Activated CD4-positive, alpha-beta T cell treated with anti-CD3 and anti-CD28 coated beads, Interleukin-2, amount 50 U/mL, for 24 hours (primary cell): ENCODE measurements at regions not wholly inside any gene's neighbourhood (a gene's known extent, or its start where the extent isn't known, plus 50 kb on each side); places are given as distances from the start of the nearest gene placed in this dataset.

Experiments
- DNase-seq, 2 donors: peaks; one replicate each; pipeline ENCODE4 v3.0.0-alpha.2; 2020; ENCODE audit warnings: low read depth in 1 of 2, low spot score in 1 of 2

DNA sequence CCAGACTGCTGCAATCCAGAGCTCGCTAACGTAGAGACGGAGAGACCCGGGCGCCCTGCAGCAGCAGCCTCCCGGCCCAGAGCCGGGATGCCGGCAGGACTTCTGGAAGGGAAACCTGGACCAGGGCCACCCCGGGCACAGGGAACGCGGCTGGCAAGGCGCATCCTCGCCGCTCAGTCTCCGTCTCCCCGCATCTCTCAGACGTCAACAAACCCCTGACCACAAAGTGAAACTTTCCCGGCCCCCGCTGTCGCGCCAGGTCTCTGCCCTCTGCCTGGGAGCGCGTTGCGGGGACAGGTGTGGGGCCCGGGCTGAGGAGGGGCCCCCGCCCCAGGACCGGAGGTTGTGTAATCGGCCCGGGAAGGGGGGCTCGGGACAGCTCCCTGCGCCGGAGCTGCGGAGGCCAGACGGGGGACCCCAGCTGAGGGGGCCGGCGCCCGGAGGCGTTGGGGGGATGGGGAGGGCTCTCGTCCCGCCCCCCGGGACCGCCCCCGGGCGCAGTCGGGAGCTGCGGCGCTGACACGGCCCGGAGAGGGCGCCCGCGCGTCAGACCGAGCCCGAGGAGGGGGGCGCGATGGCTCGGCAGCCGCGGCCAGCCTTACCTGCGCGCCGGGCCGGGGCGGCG lies 116.6 kb upstream of the HIVEP3 start:
- peak in 1 of 2 donors; percentile 10 for DNase-seq

DNA sequence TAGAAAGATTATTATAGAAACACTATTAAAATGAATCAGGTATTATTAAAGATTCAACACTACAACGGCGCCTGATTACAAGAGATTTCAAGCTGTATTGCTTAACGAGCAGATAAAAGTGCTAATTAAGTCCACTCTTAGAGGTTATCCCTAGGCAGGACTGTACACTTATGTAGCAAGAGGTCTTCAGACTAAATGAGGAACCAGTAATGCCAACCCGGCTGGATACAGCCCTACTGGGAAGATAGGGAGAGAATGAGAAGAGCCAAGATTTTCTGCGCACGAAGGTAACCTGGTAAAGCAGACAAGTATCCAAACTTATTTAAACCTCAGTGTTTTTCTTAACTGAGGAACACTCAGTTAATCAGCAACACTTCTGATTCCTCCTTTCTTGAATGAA lies 115.7 kb upstream of the HIVEP3 start:
- DNase-seq, result no peak

DNA sequence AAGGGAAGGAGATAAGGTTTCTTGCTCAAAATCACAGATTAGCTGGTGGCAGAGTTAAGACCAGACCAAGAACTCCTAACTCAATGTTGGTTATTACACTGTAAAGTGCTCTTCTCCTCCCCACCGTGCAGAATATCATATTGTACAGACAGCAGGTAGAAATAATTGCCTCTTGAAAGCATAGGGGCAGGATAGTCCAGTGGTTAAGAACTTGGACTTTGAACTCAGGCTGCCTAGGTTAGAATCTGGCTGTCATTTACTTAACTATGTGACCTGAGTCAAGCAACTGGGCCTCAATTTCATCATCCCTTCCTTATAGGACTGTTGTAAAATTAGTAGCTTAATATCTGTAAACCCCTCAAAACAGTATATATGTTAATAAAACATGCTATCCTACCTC lies 114.9 kb upstream of the HIVEP3 start:
- no peak for DNase-seq

DNA sequence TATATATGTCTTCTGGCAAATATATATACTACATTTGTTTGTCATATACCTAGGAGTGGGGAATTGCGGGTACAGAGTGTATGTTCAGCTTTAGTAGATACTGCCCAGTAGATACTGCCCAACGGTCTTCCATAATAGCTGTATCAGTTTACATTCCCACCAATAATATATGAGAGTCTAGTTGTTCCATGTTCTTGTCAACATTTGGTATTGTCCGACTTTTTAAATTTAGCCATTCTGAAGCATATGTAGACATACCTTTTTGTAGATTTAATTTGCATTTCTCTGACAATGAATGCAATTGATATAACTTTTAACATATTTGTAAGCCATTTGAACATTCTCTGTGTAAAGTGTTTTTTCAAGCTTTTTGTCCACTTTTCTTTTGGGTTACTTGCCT lies 99.0 kb upstream of the HIVEP3 start:
- DNase-seq, result no peak

DNA sequence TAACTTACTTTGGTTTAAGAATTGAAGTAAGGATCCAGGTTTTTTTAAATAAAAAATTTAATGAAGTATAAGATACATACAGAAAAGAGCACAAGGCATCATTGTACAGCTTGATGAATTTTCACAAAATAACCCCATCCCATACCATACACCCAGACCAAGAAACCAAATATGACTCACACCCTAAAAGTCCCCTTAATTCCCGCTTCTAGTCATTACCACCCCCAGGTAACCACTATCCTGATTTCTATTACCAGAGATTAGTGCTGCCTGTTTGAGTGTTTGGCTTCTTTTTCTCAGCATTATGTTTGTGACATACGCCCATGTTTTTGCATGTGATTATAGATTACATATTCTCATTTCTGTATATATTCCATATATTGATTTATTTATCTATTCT lies 98.5 kb upstream of the HIVEP3 start:
- peak in 1 of 2 donors; percentile 17 for DNase-seq

DNA sequence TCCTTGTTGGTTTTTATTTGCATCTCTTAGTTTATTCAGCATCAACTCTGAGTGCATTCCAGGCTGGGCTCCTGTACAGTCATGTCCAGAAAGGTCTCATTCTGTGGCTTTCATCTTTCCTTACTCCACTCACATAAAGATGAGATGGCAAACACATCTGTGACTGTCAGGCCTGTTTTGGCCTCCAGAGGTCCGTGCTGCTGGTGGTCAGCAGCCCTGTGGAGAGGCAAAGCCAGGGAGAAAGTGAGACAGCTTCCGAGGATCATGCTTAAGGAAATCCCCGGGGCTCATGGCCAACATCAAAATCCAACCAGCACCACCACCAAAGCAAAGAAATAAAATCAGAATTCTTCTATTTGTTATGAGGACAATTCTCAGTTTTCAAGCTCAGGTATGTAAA lies 96.1 kb upstream of the HIVEP3 start:
- no peak for DNase-seq

DNA sequence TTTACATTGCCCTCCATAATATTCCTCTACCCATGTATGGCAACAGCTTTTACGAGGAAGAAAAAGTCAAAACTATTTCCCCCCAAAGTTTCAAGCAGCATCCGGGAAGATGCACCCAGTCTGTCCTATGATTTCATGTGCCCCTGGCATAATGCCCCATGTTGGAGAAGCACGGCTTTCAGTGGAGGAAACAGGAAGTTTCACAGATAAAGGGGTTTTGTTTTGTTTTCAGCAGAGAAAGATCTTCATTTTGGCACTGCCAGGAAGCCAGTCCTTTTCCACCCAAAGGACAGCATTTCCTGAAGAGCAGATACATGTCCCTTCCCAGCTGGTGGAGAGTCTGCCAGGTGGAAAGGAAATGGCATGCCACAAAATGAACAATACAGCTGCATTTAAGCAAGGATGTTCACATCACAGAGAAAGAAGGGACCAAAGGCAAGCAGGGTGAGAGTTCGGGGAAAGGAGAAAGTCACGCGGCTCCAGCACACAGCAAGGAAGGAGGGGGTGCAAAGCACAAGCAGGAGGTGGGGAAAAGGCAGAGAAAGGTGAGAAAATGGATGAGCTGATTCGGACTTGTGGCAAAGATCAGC lies 95.3 kb upstream of the HIVEP3 start:
- no peak for DNase-seq

DNA sequence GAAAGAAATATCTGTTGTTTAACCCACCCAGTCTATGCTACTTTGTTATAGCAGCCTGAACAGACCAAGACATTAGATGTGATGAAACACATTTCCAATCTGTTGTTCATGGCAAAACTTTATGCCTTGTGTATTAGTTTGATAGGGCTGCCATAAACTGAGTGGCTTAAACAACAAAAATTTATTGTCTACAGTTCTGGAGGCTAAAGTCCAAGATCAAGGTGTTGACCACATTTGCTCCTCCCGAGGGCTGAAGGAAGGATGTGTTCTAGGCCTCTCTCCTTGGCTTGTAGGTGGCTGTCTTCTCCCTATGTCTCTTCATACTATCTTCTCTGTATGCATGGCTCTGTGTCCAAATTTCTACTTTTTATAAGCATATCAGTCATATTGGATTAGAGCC lies 94.1 kb upstream of the HIVEP3 start:
- no peak for DNase-seq

DNA sequence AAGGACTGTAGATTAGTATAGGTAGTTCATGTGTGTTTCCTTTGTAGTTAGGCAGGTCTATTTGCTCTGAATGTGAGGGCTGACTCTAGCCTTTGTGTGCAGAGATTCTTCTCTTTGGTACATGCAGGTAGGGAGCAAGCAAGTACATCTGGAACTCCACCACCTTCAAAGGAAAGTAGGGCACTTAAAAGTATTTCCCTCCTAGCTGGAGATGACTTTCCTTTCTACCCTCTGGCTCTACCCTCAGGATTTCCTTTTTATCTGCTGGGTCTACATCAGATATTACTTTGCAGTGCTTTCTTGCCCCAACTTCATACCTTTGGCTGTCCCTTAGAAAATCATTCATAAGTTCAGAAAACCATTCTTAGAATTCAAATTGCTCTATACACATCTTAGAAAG lies 91.7 kb upstream of the HIVEP3 start:
- DNase-seq, result no peak

DNA sequence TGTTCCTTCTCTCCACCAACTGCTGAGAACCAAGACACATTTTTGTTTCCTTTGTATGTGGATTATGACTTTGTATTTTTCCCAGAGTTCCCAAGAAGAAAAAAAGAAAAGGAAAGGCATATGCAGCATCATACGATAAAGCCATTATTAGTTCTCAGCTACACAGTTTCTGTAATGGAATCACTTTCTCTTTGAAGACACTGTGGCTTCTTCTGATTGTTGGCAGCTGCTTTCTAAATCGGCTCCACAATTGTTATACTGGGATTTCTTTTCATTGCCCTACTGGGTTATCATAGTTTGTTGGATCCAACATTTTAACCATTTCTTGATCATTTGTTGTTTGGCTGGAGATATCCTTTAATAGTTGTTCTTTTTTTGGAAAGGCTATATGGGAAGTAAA lies 89.5 kb upstream of the HIVEP3 start:
- DNase-seq, result no peak

DNA sequence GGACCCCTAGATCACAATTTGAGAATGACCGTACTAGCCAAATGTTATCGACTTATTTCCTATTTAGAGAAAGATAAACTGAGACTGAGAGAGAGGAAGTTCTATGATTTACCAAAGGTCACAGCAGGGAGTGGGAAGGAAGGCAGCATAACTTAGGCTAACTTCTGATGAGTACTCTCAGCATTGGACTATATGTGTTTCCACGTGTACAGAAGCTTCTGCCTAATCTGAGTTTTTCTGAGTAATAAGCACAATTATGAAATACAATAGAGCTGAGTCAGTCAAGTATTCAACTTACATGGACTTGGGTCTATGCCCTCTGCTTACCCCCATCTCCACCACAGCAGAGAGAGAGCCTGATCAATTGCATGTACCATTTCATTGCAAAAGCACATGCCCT lies 88.1 kb upstream of the HIVEP3 start:
- DNase-seq, result no peak

DNA sequence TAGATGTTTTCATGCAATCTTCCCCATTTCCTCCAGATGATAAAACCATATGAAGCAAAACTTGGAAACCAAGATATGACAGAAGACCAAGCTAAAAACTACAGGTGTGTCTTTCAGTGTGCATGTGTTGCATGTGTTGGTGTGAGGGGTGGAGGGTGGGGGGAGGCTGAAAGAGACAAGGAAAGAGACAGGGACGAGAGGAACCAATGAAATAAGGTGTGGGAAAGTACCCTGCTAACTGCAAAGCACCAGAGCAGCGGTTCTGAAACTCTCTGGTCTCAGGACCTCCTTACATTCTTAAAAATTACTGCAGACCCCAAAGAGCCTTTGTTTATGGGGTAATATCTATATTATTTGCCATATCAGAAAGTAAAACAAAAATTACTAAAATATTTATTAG lies 87.4 kb upstream of the HIVEP3 start:
- no peak for DNase-seq

DNA sequence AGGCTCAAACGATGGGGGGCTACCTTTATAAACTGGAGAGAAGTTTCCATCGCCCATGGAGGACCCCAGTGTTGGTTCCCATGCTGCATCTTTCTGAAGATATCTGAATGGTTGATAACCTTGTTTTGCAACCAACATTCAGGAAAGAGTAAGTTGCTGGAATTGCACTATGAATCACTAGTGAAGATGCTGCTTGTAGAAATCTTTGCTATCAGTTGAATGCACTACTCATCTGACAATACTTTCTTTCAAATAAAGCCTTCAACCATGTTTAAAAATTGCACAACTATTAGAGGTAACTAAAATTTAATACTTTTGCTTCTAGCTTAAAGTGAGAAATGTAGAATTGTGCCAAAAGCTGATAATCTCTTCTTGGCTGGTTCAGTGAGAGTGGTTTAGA lies 86.8 kb upstream of the HIVEP3 start:
- no peak for DNase-seq

DNA sequence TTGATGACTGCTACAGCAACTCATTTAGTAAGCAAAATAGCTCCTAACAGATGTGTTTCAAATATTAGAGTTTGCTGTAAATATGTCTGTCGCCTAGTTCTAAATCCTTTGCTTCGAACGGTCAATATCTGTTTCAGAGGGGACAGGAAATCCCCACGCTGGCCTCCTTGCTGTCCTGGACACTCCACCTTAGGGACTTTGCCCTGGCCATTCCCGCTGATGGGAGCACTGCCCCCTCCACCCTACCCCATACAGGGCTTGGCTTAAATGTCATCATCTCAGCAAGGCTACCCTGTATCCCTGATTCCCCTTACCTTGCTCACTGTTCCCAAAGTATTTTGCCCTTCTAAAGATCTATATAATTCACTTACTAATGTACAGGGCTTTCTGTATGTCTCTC lies 86.1 kb upstream of the HIVEP3 start:
- DNase-seq, result no peak

DNA sequence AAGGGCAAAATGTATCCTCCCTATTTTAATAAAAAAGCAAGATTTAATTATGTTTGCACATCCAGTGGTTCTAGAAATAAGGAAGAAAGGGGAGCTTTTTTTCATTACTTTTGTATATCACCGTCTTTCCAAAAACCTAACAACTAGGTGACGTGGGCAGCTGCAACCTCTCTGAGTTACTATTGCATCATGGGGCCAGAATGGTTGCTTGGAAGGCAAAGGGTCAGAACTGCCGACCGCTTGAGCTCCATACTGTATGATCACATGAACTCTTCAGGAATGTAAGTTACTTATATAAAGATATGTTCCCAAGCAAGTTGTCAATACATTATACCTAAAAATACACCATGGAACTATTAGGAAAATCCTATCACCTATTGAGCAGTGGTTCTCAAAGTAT lies 85.6 kb upstream of the HIVEP3 start:
- DNase-seq, result no peak

DNA sequence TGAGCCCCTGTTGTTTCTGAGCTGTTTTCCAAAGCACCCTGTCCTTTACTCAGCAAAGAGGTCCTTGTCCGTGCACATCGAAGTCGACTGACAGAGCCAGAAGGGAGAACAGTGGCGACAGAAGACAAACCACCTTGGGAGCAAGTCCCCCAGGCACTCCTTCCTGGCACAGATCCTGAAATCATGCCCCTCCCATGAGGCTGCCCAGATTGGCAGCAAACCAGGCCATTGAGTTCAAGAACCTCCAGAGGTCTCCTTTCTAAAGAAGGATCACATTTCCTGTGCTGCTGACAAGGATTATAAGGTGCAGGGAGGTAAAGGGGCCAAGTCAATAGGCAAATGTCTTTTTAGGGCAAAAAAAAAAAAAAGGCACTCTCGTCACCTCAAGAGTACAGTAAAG lies 84.7 kb upstream of the HIVEP3 start:
- DNase-seq, result no peak

DNA sequence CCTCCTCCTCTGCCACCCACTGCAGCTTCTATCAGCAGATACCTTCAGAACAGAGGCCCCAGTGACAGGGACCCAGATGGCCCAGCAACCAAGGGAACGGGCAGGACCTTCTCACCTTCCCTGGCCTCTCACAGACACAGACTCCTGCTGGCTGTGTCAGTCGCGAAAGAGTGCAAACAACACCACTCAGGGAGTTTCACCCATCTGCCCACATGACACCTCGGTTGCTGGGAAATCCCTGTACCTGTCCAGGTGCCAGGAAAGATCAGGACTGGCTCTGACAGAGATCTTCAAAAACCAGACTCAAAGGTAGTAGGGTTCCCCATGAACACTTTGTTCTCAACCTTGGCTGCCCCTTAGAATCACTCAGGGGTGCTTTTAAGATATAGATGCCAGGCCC lies 83.5 kb upstream of the HIVEP3 start:
- DNase-seq, result no peak

DNA sequence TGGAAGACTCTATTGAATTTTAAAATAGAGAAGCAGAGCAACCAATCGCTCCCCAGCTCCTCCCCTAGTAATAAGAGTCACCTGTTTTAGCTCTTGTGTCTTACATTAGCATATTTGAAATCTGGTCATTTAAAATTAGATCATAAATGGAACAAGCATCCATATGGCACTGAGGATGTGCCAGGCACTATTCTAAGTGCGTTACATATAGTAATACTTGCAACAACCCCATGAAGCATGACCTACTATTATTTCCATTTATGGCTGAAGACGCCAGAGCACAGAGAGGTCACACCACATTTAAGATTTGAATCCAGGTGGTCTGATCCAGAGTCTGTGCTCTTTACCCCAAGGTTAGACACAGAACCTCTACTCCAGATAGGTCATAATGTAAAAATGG lies 82.0 kb upstream of the HIVEP3 start:
- no peak for DNase-seq

DNA sequence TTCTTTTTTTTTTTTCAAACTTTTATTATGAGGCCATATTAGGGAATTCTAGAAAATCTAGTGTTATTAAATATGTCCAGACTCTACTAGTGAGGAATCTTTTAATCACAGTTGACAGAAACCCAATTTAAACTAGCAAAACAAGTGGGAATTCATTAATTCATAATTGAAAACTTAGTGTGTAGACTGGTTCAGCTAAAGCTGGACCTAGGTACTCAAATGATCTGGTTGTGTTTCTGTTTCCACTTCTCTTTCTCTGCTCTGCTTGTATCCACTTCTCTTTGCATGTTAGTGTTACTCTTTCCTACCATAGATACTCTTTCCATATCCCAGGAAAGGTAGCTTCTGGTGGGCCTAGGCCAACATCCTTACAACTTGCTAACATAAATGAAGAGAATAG lies 81.2 kb upstream of the HIVEP3 start:
- DNase-seq, result no peak

DNA sequence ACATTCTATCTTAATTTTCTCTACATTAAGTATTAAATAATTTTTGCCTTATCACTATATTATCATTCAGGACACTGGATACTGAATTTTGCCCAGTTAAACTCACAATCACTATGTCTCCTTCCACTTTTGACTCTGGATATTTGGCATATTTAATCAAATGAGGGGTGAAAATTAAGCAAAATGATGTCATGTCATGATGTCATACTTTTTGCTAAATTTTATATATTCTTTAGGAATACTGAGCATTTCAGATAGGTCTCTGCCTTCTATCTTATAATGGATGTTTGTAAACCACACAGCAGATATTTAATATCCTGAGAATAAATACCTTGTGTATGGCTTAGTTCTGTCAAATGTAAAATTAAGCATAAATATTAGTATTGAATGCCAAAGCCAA lies 79.5 kb upstream of the HIVEP3 start:
- no peak for DNase-seq

DNA sequence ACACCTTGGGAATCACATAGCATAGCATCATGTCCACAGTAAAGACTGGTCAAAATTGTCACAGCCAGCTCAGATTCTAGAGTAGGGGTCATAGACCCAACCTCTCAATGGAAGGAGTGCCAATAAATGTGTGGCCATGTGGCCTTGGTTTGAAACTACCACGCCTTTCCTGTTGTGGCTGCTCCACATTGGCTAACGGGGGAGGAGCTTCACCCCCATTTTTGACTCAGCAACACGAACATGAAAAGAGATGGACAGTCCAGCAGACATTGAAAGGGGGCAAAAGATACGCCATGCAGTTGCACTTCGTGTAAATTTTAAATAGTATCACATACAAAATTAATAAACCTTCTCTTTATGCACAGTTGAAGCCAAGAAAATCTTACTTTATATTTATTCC lies 78.4 kb upstream of the HIVEP3 start:
- DNase-seq, result no peak

DNA sequence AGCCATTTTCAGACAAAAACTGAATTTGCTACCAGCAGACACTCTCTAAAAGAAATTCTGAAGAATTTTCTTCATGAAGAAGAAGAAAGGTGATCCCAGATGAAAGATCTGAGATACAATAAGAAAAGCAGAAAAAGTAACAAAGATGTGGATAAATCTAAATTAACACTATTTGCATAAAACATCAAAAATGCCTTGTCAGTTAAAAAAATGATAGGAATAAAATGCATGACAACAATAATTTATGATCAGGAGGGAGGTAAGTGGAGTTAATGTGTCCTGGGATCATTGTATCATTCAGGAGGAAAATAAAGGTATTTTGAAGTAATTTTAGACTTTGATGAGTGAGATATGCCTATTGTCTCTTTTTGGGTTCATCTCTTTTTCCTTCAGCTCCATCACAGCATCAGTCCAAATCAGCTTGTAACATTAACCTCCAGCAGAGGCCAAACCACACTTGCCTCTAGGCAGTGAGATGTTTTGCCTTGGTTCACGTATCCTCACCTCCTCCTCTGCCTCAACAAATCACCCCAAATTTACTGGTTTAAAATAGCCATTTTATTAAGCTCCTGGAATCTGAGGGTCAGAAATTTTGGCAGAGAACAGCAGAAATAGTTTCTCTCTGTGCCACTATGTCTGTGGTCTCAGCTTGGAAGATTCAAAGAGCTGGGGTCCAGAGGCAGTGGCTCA lies 76.9 kb upstream of the HIVEP3 start:
- no peak for DNase-seq
